Esophagus muscularis mucosa (tissue), 2 donors: ENCODE measurements at regions not wholly inside any gene's neighbourhood (a gene's known extent, or its start where the extent isn't known, plus 50 kb on each side); places are given as distances from the start of the nearest gene placed in this dataset.

Experiments
- POLR2A ChIP-seq: fragments of 450-650 bp; IDR thresholded peaks from one replicate; pipeline ENCODE4 v1.6.1; 2017; ENCODE audit warnings: antibody characterized with exemption, moderate library complexity, mild to moderate bottlenecking, low read depth
- POLR2AphosphoS5 ChIP-seq, 2 donors: sonication (generic); formaldehyde crosslinking; IDR thresholded peaks; one replicate each; pipeline ENCODE4 v1.6.1; 2017; ENCODE audit warnings: antibody characterized with exemption in 2 of 2

- TF ChIP-seq POLR2AphosphoS5 (IDR thresholded peaks at IDR 0.05): no peak
- no peak for TF ChIP-seq POLR2A
Measured at GRCh38 chr7:153476166-153476565, 576.0 kb upstream of the DPP6 start.
